GM13976 (cell line): ENCODE measurements at regions not wholly inside any gene's neighbourhood (a gene's known extent, or its start where the extent isn't known, plus 50 kb on each side); places are given as distances from the start of the nearest gene placed in this dataset.

Source experiments
- DNase-seq: peaks from one replicate; pipeline ENCODE4 v3.0.0; 2012; ENCODE audit warnings: low spot score
- in situ Hi-C: fragments of 300-500 bp; cut with MboI; formaldehyde crosslinking; loops from one replicate; pipeline ENCODE4 v1.12.0; 2022; ENCODE audit warnings: low sequenced_read_pairs, mixed read lengths, inconsistent platforms; ENCODE audit not compliant: unreplicated experiment
- TF ChIP-seq, protein P1 (sequence below): IDR thresholded peaks from 2 replicates; pipeline ENCODE4 v1.5.1; 2012; ENCODE audit warnings: borderline replicate concordance, mild to moderate bottlenecking; ENCODE audit not compliant: insufficient read depth; ENCODE audit errors: extremely low read depth, missing control alignments, control extremely low read depth

GRCh38 chr17:68710976-68711375, 109.8 kb upstream of the FAM20A start:
- TF ChIP-seq, protein P1, sequence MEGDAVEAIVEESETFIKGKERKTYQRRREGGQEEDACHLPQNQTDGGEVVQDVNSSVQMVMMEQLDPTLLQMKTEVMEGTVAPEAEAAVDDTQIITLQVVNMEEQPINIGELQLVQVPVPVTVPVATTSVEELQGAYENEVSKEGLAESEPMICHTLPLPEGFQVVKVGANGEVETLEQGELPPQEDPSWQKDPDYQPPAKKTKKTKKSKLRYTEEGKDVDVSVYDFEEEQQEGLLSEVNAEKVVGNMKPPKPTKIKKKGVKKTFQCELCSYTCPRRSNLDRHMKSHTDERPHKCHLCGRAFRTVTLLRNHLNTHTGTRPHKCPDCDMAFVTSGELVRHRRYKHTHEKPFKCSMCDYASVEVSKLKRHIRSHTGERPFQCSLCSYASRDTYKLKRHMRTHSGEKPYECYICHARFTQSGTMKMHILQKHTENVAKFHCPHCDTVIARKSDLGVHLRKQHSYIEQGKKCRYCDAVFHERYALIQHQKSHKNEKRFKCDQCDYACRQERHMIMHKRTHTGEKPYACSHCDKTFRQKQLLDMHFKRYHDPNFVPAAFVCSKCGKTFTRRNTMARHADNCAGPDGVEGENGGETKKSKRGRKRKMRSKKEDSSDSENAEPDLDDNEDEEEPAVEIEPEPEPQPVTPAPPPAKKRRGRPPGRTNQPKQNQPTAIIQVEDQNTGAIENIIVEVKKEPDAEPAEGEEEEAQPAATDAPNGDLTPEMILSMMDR: no peak
- in situ Hi-C loops: no loop called here
- DNase-seq: no peak

GRCh38 chr17:68710035-68710780, 109.0 kb upstream of the FAM20A start:
- in situ Hi-C loops: no loop called here
- TF ChIP-seq, protein P1: no peak
- DNase-seq: no peak

GRCh38 chr17:68709461-68709860, 108.3 kb upstream of the FAM20A start:
- DNase-seq: no peak
- TF ChIP-seq, protein P1: no peak
- in situ Hi-C loops: no loop called here

DNA sequence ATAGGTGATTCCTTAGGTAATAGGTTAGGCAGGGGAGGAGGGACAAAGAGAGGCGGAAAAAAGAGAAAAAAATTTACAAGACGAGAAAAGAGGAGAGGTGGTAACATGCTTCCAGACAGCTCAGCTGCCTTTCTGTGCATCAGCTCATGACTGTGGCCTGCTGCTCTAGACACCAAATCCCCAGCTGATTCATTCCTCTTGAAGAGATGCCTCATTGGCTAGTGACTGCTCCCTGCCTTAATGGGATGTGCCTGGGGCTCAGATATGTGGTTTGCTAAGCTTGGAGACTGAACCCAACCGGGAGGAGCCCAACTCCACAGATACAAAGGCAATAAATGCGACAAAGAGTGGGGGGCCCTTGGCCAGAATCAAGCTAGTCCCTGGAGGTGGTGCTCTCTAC, 105.9 kb upstream of the FAM20A start:
- no peak for DNase-seq
- TF ChIP-seq, protein P1: no peak
- in situ Hi-C loops: no loop called here

- in situ Hi-C loops: no loop called here
- DNase-seq: no peak
- TF ChIP-seq, protein P1: no peak
Measured at GRCh38 chr17:68706356-68706920, 105.3 kb upstream of the FAM20A start.

DNA sequence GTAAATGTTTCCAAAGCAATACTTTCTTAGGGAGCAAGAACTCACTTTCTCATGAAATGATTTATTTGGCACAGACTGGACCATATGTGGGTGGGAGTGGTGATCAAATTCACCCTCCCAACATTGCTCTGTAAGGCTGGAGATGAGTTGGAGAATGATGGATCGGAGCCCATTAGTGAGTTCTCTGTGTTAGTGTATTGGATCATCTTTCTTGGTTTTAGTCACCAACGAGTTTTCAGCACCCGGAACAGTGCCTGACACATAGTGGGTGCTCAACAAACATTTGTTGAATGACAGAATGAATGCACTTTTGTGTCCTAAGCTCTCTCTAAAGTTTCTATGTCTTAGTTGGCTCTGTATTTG, 104.5 kb upstream of the FAM20A start:
- DNase-seq: no peak
- in situ Hi-C loops: no loop called here

More for the DNA sequence above, 104.5 kb upstream of the FAM20A start:
- TF ChIP-seq, protein P1: no peak
